ENCODE measurements at regions not wholly inside any gene's neighbourhood (a gene's known extent, or its start where the extent isn't known, plus 50 kb on each side); places are given as distances from the start of the nearest gene placed in this dataset.
"Not testable (repeated sequence)": the region's sequence is repeated elsewhere in the genome, so short reads cannot be mapped to it uniquely, and the experiment has no call there.

- DNase-seq (ENCODE audit: low read depth), result no peak
- H3K4me3 ChIP-seq (ENCODE audit: low read depth, low read length), result no peak overlapping the region
- TF ChIP-seq CTCF (IDR thresholded peaks at IDR 0.05; ENCODE audit: control insufficient read depth, extremely low read depth, insufficient read depth), result no peak
Measured at GRCh38 chr4:180341926-180342325, 1901.3 kb upstream of the TENM3 start.

GRCh38 chr4:180350901-180351300 lies 1892.3 kb upstream of the TENM3 start:
- TF ChIP-seq CTCF (IDR thresholded peaks at IDR 0.05; ENCODE audit: control insufficient read depth, extremely low read depth, insufficient read depth), result no peak
- DNase-seq (ENCODE audit: low read depth), result no peak
- no peak overlapping the region for H3K4me3 ChIP-seq (ENCODE audit: low read depth, low read length)

GRCh38 chr4:180356766-180357165 lies 1886.4 kb upstream of the TENM3 start:
- no peak for TF ChIP-seq CTCF (IDR thresholded peaks at IDR 0.05; ENCODE audit: control insufficient read depth, extremely low read depth, insufficient read depth)
- no peak overlapping the region for H3K4me3 ChIP-seq (ENCODE audit: low read depth, low read length)
- no peak for DNase-seq (ENCODE audit: low read depth)

GRCh38 chr4:180360113-180360512 lies 1883.1 kb upstream of the TENM3 start:
- DNase-seq (ENCODE audit: low read depth); H3K4me3 ChIP-seq (ENCODE audit: low read depth, low read length): not testable (repeated sequence)

- DNase-seq (ENCODE audit: low read depth), result no peak
- TF ChIP-seq CTCF (IDR thresholded peaks at IDR 0.05; ENCODE audit: control insufficient read depth, extremely low read depth, insufficient read depth), result no peak
- no peak overlapping the region for H3K4me3 ChIP-seq (ENCODE audit: low read depth, low read length)
Measured at GRCh38 chr4:180363815-180364214, 1879.4 kb upstream of the TENM3 start.

GRCh38 chr4:180372691-180373090 lies 1870.5 kb upstream of the TENM3 start:
- H3K4me3 ChIP-seq (ENCODE audit: low read depth, low read length), result no peak overlapping the region
- TF ChIP-seq CTCF (IDR thresholded peaks at IDR 0.05; ENCODE audit: control insufficient read depth, extremely low read depth, insufficient read depth), result no peak
- DNase-seq (ENCODE audit: low read depth), result no peak

- no peak overlapping the region for H3K4me3 ChIP-seq (ENCODE audit: low read depth, low read length)
- no peak for TF ChIP-seq CTCF (IDR thresholded peaks at IDR 0.05; ENCODE audit: control insufficient read depth, extremely low read depth, insufficient read depth)
- DNase-seq (ENCODE audit: low read depth), result no peak
Measured at GRCh38 chr4:180377741-180378140, 1865.5 kb upstream of the TENM3 start.

- DNase-seq (ENCODE audit: low read depth), result no peak
- H3K4me3 ChIP-seq (ENCODE audit: low read depth, low read length), result no peak overlapping the region
- TF ChIP-seq CTCF (IDR thresholded peaks at IDR 0.05; ENCODE audit: control insufficient read depth, extremely low read depth, insufficient read depth), result no peak
Measured at GRCh38 chr4:180380733-180381132, 1862.5 kb upstream of the TENM3 start.

Measured in LNCaP clone FGC (cell line).